ENCODE measurements at regions not wholly inside any gene's neighbourhood (a gene's known extent, or its start where the extent isn't known, plus 50 kb on each side); places are given as distances from the start of the nearest gene placed in this dataset.

- intact Hi-C loops (cut with micrococcal nuclease) = no loop called here
- no peaks in the 10 kb centered on the region for H3K27me3 Mint-ChIP-seq
Measured at GRCh38 chr3:166607933-166608521, 770.8 kb upstream of the BCHE start.

DNA sequence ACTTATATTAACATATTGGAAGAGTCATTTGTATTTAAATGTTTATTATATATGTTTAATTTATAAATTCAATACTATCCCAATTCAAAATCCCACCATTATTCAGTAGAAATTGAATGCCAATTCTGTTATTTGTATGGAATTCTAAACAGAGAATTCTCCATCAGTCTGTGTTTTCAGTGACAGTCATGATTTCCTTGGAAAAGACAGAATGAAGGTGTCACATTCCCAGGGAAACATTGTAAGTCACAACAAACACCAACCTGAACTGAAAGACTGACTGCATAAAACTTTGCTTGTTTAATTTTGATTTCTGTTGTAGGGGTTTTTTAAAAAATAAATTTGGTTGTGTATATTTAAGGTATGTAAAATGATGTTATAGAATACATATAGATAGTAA, 769.8 kb upstream of the BCHE start:
- TF ChIP-seq CTCF (IDR thresholded peaks at IDR 0.05) (no peak), EZH2 (IDR thresholded peaks at IDR 0.05; ENCODE audit: borderline replicate concordance, insufficient read depth, low read depth, low read length, poor library complexity, severe bottlenecking) (no peak)
- Mint-ChIP-seq H3K4me1 (no peaks in the 10 kb centered on the region), H3K27me3 (no peaks in the 10 kb centered on the region), H3K27ac (no peak overlapping the region), H3K4me3 (no peak overlapping the region), H3K9me3 (ENCODE audit: insufficient read depth) (no peaks in the 10 kb centered on the region)
- H3K36me3 ChIP-seq (replicated peaks in 1 of 2; ENCODE audit: control extremely low read depth in 1 of 2, control insufficient read depth in 1 of 2, extremely low read depth in 1 of 2, insufficient read depth in 2 of 2, low read length in 1 of 2) = no peaks in the 10 kb centered on the region
- no peaks in the 10 kb centered on the region for H3K79me2 ChIP-seq (ENCODE audit: control insufficient read depth, insufficient read depth, low read length)
- POLR2A ChIA-PET = no interaction called here
- CTCF ChIA-PET = no interaction called here
- no peaks in the 10 kb centered on the region for H3K27me3 ChIP-seq (replicated peaks in 1 of 4; ENCODE audit: control extremely low read depth in 1 of 4, control insufficient read depth in 3 of 4, insufficient read depth in 4 of 4, low read length in 3 of 4)
- no peak overlapping the region for H3K4me3 ChIP-seq (ENCODE audit: control extremely low read depth in 1 of 5, extremely low read depth in 1 of 5, insufficient read depth in 1 of 5, low read depth in 2 of 5, low read length in 4 of 5)
- ATAC-seq (ENCODE audit: low read depth) (no peak), DNase-seq (no peak)
- intact Hi-C loops (cut with micrococcal nuclease) = no loop called here
- H4K20me1 ChIP-seq (ENCODE audit: control insufficient read depth, insufficient read depth, low read length, poor library complexity, severe bottlenecking) = no peaks in the 10 kb centered on the region
- H3K4me1 ChIP-seq (ENCODE audit: control insufficient read depth in 2 of 2, insufficient read depth in 2 of 2, low read length in 2 of 2) = no peaks in the 10 kb centered on the region
- no peak overlapping the region for H3K27ac ChIP-seq (ENCODE audit: low read length in 2 of 2)
- no peak overlapping the region for H3K9ac ChIP-seq (ENCODE audit: low read length)
- no peak overlapping the region for H3K4me2 ChIP-seq (replicated peaks; ENCODE audit: low read depth, low read length, poor library complexity, severe bottlenecking)
- H2AFZ ChIP-seq (ENCODE audit: insufficient read depth, low read depth, low read length, poor library complexity, severe bottlenecking) = no peak overlapping the region
- no peaks in the 10 kb centered on the region for H3K9me3 ChIP-seq (ENCODE audit: control extremely low read depth in 1 of 3, control insufficient read depth in 2 of 3, insufficient read depth in 1 of 3, low read length in 2 of 3)

More at GRCh38 chr3:166607933-166608521, 770.8 kb upstream of the BCHE start:
- Mint-ChIP-seq H3K4me3 (no peak overlapping the region), H3K9me3 (ENCODE audit: insufficient read depth) (peaks cover 1% of the 10 kb centered on the region), H3K4me1 (no peaks in the 10 kb centered on the region), H3K27ac (no peak overlapping the region)
- Histone ChIP-seq H3K36me3 (replicated peaks in 1 of 2; ENCODE audit: control extremely low read depth in 1 of 2, control insufficient read depth in 1 of 2, extremely low read depth in 1 of 2, insufficient read depth in 2 of 2, low read length in 1 of 2) (no peaks in the 10 kb centered on the region), H3K4me2 (replicated peaks; ENCODE audit: low read depth, low read length, poor library complexity, severe bottlenecking) (no peak overlapping the region), H3K9me3 (ENCODE audit: control extremely low read depth in 1 of 3, control insufficient read depth in 2 of 3, insufficient read depth in 1 of 3, low read length in 2 of 3) (no peaks in the 10 kb centered on the region), H3K79me2 (ENCODE audit: control insufficient read depth, insufficient read depth, low read length) (no peaks in the 10 kb centered on the region), H3K4me3 (ENCODE audit: control extremely low read depth in 1 of 5, extremely low read depth in 1 of 5, insufficient read depth in 1 of 5, low read depth in 2 of 5, low read length in 4 of 5) (no peak overlapping the region), H3K27me3 (replicated peaks in 1 of 4; ENCODE audit: control extremely low read depth in 1 of 4, control insufficient read depth in 3 of 4, insufficient read depth in 4 of 4, low read length in 3 of 4) (no peaks in the 10 kb centered on the region), H3K27ac (ENCODE audit: low read length in 2 of 2) (no peak overlapping the region), H4K20me1 (ENCODE audit: control insufficient read depth, insufficient read depth, low read length, poor library complexity, severe bottlenecking) (no peaks in the 10 kb centered on the region), H3K9ac (ENCODE audit: low read length) (no peak overlapping the region), H3K4me1 (ENCODE audit: control insufficient read depth in 2 of 2, insufficient read depth in 2 of 2, low read length in 2 of 2) (no peaks in the 10 kb centered on the region), H2AFZ (ENCODE audit: insufficient read depth, low read depth, low read length, poor library complexity, severe bottlenecking) (no peak overlapping the region)
- no CpG with 5 or more reads among the region's 1 CpG for WGBS (ENCODE audit: insufficient coverage)
- CTCF ChIA-PET = no interaction called here
- POLR2A ChIA-PET = no interaction called here
- ATAC-seq (ENCODE audit: low read depth) (no peak), DNase-seq (no peak)
- TF ChIP-seq CTCF (IDR thresholded peaks at IDR 0.05) (no peak), EZH2 (IDR thresholded peaks at IDR 0.05; ENCODE audit: borderline replicate concordance, insufficient read depth, low read depth, low read length, poor library complexity, severe bottlenecking) (no peak)
